ENCODE measurements at regions not wholly inside any gene's neighbourhood (a gene's known extent, or its start where the extent isn't known, plus 50 kb on each side); places are given as distances from the start of the nearest gene placed in this dataset.

- no peak overlapping the region for H3K27ac ChIP-seq (ENCODE audit: insufficient read depth, low read length)
- H3K56ac ChIP-seq (ENCODE audit: extremely low read depth, insufficient read depth, low read length) = no peak overlapping the region
- H4K91ac ChIP-seq (ENCODE audit: insufficient read depth, low read depth, low read length) = no peak overlapping the region
- no peak overlapping the region for H3K4me2 ChIP-seq (ENCODE audit: low read depth, low read length)
- intact Hi-C loops (cut with micrococcal nuclease) = no loop called here
- no peak overlapping the region for H3K4ac ChIP-seq (ENCODE audit: low read depth, low read length)
- no peaks in the 10 kb centered on the region for H4K20me1 ChIP-seq (ENCODE audit: insufficient read depth, low read length)
- H2BK120ac ChIP-seq (ENCODE audit: low read depth, low read length) = no peak overlapping the region
- H2AK9ac ChIP-seq (replicated peaks; ENCODE audit: low read depth, low read length, poor library complexity) = no peak overlapping the region
- no peak overlapping the region for H3K9ac ChIP-seq (ENCODE audit: low read depth, low read length)
- H3K14ac ChIP-seq (replicated peaks; ENCODE audit: low read depth, low read length) = peak overlapping the region; percentile 50; the same call in 1 of the 2 replicates
- BruUV-seq (replicated peaks) = no TSS peak
- no peak overlapping the region; the same call in 1 of the 2 replicates for H3K18ac ChIP-seq (ENCODE audit: low read depth, low read length)
- peak overlapping the region; percentile 69 for H2AFZ ChIP-seq (replicated peaks; ENCODE audit: low read length, poor library complexity)
- H2BK15ac ChIP-seq (ENCODE audit: low read depth, low read length) = no peak overlapping the region
- DNase-seq = no peak
- H3K4me3 ChIP-seq (ENCODE audit: insufficient read depth, low read depth, low read length) = no peak overlapping the region
- peak overlapping the region in 1 of 2 experiments; percentile 50; a peak in 1 of 4 replicates for H4K8ac ChIP-seq (ENCODE audit: low read depth in 2 of 2, low read length in 2 of 2)
- WGBS, 2 experiments (ENCODE audit: extremely low coverage in 2 of 2, insufficient read length in 1 of 2) = 100% methylated on average over 1 of the region's 4 CpGs; no CpG with 5 or more reads in 1 of the 2 experiments
- no peak for ATAC-seq (ENCODE audit: low read depth)
- no peaks in the 10 kb centered on the region for H3K27me3 ChIP-seq (ENCODE audit: control insufficient read depth, insufficient read depth, low read length)
- no peaks in the 10 kb centered on the region for H3K9me1 ChIP-seq (ENCODE audit: insufficient read depth, low read length)
- ChIA-PET POLR2A (ENCODE audit: unreplicated experiment) (no interaction called here), CTCF (no interaction called here)
- in situ Hi-C loops (cut with MboI; ENCODE audit: low sequenced_read_pairs) = no loop called here
- H3K4me1 ChIP-seq (ENCODE audit: control insufficient read depth, insufficient read depth, low read length) = no peaks in the 10 kb centered on the region; the same call in 1 of the 2 replicates
- no peaks in the 10 kb centered on the region for H3K79me1 ChIP-seq (ENCODE audit: low read depth in 1 of 2, low read length in 2 of 2)
- H3K36me3 ChIP-seq (ENCODE audit: control insufficient read depth, insufficient read depth, low read length) = no peaks in the 10 kb centered on the region
- no peak overlapping the region for H2BK5ac ChIP-seq (ENCODE audit: low read depth, low read length, poor library complexity, severe bottlenecking)
- peak overlapping the region; percentile 85; the same call in 1 of the 2 replicates for H4K5ac ChIP-seq (ENCODE audit: low read depth, low read length)
- dilution Hi-C loops (cut with HindIII; ENCODE audit: low sequenced_read_pairs, unreplicated experiment) = no loop called here
- no peak overlapping the region for H2BK20ac ChIP-seq (ENCODE audit: low read depth, low read length)
- TF ChIP-seq CEBPB (IDR thresholded peaks at IDR 0.05; ENCODE audit: low read depth, low read length) = no peak
- no peak for TF ChIP-seq CHD1 (IDR thresholded peaks at IDR 0.05; ENCODE audit: low read depth, low read length)
- no peak for TF ChIP-seq RFX5 (IDR thresholded peaks at IDR 0.05; ENCODE audit: low read depth, low read length)
- no peak for TF ChIP-seq SMC3 (IDR thresholded peaks at IDR 0.05; ENCODE audit: low read depth, low read length)
- TF ChIP-seq CTCF (conservative IDR thresholded peaks at IDR 0.05; ENCODE audit: low read depth, low read length) = no peak
- no peak for TF ChIP-seq MXI1 (IDR thresholded peaks at IDR 0.05; ENCODE audit: borderline replicate concordance, low read depth, low read length)
- TF ChIP-seq POLR2A (IDR thresholded peaks at IDR 0.05; ENCODE audit: low read depth, low read length) = no peak
- TF ChIP-seq USF2 (IDR thresholded peaks at IDR 0.05; ENCODE audit: low read depth, low read length) = no peak
- no peak for TF ChIP-seq ELK1 (IDR thresholded peaks at IDR 0.05; ENCODE audit: borderline replicate concordance, low read depth, low read length)
- no peak for TF ChIP-seq NFE2L2 (IDR thresholded peaks at IDR 0.05; ENCODE audit: low read depth, low read length)
- no peak for TF ChIP-seq MAFK (IDR thresholded peaks at IDR 0.05; ENCODE audit: low read depth, low read length)
- no peak for TF ChIP-seq RAD21 (IDR thresholded peaks at IDR 0.05; ENCODE audit: low read length)
- no peak overlapping the region for H3K23ac ChIP-seq (ENCODE audit: low read depth, low read length)
- no peak overlapping the region for H2AK5ac ChIP-seq (ENCODE audit: low read depth, low read length)
- H3K9me3 ChIP-seq (ENCODE audit: control insufficient read depth, insufficient read depth, low read length) = no peaks in the 10 kb centered on the region
Measured at GRCh38 chr12:47360771-47361388, 281.1 kb upstream of the AMIGO2 start.
